ENCODE measurements at regions not wholly inside any gene's neighbourhood (a gene's known extent, or its start where the extent isn't known, plus 50 kb on each side); places are given as distances from the start of the nearest gene placed in this dataset.

- TF ChIP-seq CTCF (IDR thresholded peaks at IDR 0.05): no peak
- TF ChIP-seq POLR2A (IDR thresholded peaks at IDR 0.05): no peak
Observed at GRCh38 chr1:193388683-193389082, 202.3 kb upstream of the B3GALT2 start.

All from thyroid gland (tissue), 4 donors.